ENCODE measurements at regions not wholly inside any gene's neighbourhood (a gene's known extent, or its start where the extent isn't known, plus 50 kb on each side); places are given as distances from the start of the nearest gene placed in this dataset.

DNA sequence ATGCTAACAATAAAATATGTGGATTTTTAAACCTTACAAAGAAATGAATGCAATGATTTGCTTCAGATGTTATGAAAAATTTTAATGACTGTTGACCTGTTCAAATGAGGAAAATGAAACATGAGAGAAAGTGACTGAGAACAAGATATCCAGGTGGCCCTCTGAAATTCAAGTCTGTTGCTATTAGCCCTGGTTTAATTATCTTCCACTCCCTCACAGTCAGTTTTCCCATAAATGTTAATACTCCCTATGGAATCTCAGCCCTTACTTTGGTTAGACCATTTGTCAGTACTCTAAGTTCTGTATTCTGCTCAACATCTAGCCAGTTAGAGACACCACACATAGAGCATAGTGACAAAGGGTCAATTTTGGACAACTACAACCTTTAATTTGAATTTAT, 327.8 kb downstream of the PDGFC start:
- DNase-seq (ENCODE audit: low spot score): no peak

GRCh38 chr4:156642161-156642560, 329.4 kb downstream of the PDGFC start:
- DNase-seq (ENCODE audit: low spot score): no peak

- no peak for DNase-seq (ENCODE audit: low spot score)
Measured at GRCh38 chr4:156638925-156639605, 332.5 kb downstream of the PDGFC start.

- no peak for DNase-seq (ENCODE audit: low spot score)
Measured at GRCh38 chr4:156638334-156638733, 333.3 kb downstream of the PDGFC start.

- DNase-seq (ENCODE audit: low spot score): no peak
Measured at GRCh38 chr4:156636381-156636780, 335.2 kb downstream of the PDGFC start.

GRCh38 chr4:156635051-156635450, 336.5 kb downstream of the PDGFC start:
- DNase-seq (ENCODE audit: low spot score): no peak

DNA sequence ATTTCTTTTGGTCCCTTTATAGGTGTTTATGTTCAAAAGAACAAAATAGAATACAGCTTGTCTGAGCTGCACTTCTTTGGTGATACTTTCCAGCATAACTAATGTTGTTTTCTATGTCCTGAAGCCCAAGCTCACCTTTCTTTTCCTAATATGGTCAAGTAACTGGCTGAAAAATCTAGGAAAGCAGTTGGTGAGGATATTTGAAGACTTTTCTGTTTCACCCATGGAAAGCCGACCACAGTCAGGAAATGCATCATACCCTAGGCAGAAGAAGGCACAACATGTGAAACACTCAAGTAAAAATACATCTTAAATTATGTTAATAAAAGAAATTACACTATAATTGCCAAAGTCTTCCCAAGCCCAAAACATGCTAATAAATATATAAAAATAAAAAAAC, 337.0 kb downstream of the PDGFC start:
- DNase-seq (ENCODE audit: low spot score): no peak

GRCh38 chr4:156633847-156634246, 337.8 kb downstream of the PDGFC start:
- DNase-seq (ENCODE audit: low spot score): no peak

DNA sequence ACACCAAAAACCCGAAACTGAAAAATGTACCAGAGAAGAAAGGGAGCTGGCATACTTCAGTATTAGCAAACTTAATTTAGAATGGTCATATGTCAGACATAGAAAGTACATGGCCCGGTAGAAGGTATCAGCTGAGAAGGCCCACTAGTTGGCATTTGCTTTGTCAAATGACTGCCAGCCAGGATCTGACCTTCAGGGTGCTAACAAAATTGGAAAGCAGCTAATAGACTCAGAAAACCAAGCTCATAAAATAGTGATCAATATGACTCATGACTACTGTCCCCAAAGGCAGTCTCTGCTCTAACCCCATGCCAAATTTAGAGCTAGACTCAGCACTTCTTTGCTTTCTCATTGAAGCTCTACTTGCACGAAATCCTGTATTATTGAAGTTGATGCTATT, 342.7 kb downstream of the PDGFC start:
- DNase-seq (ENCODE audit: low spot score): no peak

DNA sequence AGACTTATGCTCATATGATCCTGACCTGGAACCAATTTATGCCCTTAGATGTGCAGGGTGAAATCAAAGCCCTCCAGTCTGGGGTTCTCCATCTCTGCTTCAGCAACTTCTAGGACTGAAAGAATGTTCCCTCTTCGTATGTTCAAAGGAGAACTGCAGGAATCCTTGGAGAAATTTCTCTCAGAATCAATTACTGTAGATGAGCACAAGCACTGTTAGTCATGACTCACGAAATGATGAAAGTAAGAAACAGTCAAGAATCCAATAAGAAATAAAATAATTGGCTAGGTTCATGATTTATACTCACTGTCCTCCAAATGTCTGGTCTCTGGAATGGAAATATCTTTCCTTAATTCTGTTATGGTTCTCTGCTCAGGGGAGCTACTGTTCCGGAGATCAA, 348.2 kb downstream of the PDGFC start:
- no peak for DNase-seq (ENCODE audit: low spot score)

- DNase-seq (ENCODE audit: low spot score): no peak
Measured at GRCh38 chr4:156620786-156621185, 350.8 kb downstream of the PDGFC start.

GRCh38 chr4:156619154-156619934, 352.3 kb downstream of the PDGFC start:
- no peak for DNase-seq (ENCODE audit: low spot score)

- no peak for DNase-seq (ENCODE audit: low spot score)
Measured at GRCh38 chr4:156615066-156615531, 356.5 kb downstream of the PDGFC start.

GRCh38 chr4:156614536-156614935, 357.1 kb downstream of the PDGFC start:
- no peak for DNase-seq (ENCODE audit: low spot score)

DNA sequence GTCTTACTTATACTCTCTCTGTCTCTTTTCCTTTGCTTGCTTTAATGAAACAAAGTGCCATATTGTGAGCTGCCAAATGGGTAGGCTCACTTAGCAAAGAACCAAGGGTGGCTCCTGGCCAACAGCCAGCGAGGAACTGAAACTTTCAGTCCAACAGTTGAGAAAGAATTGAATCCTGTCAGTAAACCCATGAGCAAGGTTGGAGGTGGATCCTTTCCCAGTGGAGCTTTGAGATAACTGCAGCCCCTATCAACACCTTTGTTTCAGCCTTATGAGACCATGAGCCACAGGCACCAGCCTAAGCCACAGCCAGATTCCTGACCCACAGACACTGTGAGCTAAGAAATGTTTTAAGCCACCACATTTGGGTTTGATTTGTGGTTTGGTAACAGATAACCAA, 362.2 kb downstream of the PDGFC start:
- peak; percentile 17 for DNase-seq (ENCODE audit: low spot score)

DNA sequence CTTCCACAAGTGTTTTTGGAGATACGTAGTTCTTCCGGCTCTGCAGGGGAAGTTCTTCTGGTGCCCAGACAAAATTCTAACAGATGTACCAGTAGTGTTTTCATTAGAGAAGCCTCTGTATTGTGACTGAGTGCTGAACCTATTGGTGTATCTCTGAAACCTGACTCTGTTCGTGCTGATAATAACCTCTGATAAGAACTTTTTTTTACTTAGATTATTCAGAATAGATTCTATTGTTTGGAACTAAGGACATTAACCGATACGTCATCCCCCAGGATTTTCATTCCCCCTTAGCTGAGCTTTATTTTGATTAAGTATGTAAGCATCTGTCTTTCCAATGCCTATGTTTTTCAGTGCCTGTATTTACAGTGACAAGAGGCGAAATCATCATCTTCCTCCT, 362.9 kb downstream of the PDGFC start:
- no peak for DNase-seq (ENCODE audit: low spot score)

- no peak for DNase-seq (ENCODE audit: low spot score)
Measured at GRCh38 chr4:156607478-156607857, 364.1 kb downstream of the PDGFC start.

DNA sequence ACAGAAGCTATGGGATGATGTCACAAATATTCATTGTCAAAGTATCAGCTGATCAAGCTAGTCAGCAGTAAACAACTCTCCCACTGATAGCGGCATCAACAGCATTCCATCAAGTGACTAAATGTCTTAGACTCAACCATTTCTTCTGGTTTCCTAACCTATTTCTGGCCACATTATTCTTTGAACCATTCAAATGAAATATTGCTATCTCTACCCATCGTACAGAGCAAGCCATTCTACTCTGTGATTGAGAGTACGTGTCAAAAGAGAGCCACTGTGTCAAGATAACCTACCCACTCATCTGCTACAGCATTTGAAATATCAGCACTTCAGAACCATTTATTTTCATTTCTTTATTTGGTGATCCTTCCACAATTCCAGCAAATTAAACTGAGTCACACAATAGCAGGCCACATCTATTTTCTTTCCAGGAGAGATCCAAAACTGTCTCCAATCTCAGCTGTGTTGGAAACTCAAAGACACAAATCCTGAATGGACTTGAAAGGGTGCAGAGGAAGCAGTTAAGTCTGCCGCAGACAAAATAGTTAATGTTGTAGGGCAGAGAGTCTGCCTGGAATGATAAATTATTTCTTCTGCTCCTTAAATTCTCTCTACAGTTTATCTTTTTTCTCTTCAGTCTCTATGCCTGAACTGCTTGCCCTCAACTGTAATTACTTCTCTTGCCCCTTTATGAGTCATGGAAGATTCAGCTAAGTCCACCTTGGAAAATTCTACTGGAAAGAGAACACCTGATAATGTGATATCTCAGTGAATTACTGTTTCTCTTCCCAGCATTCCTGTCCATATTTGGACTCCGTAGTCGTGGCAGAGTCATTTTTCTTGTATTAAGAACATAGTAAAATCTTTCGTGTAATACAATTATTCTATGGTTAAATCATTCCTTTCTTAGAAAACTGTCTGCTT, 364.8 kb downstream of the PDGFC start:
- DNase-seq (ENCODE audit: low spot score): no peak

GRCh38 chr4:156598138-156598681, 373.4 kb downstream of the PDGFC start:
- DNase-seq (ENCODE audit: low spot score): no peak

DNA sequence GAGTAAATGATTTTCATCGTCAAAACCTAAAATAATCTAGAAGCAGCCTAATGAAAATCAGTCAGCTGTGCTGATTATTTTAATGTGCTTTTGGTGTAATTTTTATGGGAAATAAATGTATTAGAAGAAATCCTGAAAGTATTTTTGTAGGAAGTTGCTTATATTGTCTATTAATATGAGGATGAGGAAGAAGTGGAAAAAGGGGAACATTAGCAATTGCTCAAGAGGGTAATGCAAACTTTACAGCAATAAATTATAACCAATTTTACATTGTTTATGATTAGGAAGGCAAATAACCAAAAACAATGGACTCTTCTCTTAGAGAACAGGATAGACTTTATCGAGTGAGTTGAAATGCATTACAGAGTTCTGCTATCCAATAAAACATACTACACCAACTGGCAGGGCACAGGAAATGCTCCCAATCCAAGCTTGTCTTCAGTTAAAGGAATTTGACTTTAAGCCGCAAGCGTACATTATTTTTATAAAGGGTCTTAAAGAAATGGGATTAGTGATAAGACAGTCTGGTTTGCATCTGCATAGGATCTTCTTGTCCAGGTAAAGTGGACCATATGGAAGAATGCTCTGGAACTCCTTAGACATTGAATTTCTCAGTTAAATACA, 374.8 kb downstream of the PDGFC start:
- no peak for DNase-seq (ENCODE audit: low spot score)

GRCh38 chr4:156596026-156596425, 375.6 kb downstream of the PDGFC start:
- no peak for DNase-seq (ENCODE audit: low spot score)

DNA sequence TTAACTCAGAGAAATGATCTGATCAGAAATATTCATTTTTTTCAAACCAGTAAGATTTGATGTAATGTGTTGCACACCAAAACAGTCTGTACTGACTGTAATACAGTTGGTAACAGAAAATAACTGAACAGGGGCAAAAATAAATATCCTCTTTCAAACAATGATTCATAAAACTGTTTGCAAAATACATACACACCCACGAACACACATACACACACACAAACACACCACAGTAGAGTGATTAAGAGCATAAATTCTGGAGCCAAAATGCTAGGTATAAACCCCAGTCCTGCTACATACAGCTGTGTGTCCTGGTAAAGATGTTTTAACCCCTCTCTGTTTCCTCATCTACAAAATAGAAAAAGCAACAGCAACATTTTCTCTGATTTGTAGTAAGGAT, 376.6 kb downstream of the PDGFC start:
- DNase-seq (ENCODE audit: low spot score): no peak

Measured in pons (tissue), 1 donor.